ENCODE measurements at regions not wholly inside any gene's neighbourhood (a gene's known extent, or its start where the extent isn't known, plus 50 kb on each side); places are given as distances from the start of the nearest gene placed in this dataset.

GRCh38 chr14:76591266-76591665, 170.0 kb upstream of the VASH1 start:
- no peak for TF ChIP-seq EZH2 (IDR thresholded peaks at IDR 0.05; ENCODE audit: insufficient read depth, poor library complexity, severe bottlenecking)
- TF ChIP-seq EZH2phosphoT487 (IDR thresholded peaks at IDR 0.05; ENCODE audit: insufficient read depth, low read depth) = no peak

All from GM23248 (cell line).